ENCODE measurements at regions not wholly inside any gene's neighbourhood (a gene's known extent, or its start where the extent isn't known, plus 50 kb on each side); places are given as distances from the start of the nearest gene placed in this dataset.
"Not testable (repeated sequence)": the region's sequence is repeated elsewhere in the genome, so short reads cannot be mapped to it uniquely, and the experiment has no call there.

GRCh38 chr6:115194981-115195638 is 852.3 kb upstream of the HS3ST5 start:
- no peak for TF ChIP-seq CTCF (IDR thresholded peaks at IDR 0.05; ENCODE audit: unreplicated experiment)
- H3K27ac Mint-ChIP-seq (ENCODE audit: low read depth, unreplicated experiment): no peak overlapping the region
- H3K4me1 Mint-ChIP-seq (ENCODE audit: insufficient read depth, unreplicated experiment): no peaks in the 10 kb centered on the region
- no peak for DNase-seq (ENCODE audit: unreplicated experiment)
- ChIA-PET CTCF (no interaction called here), POLR2A (no interaction called here)
- H3K27me3 Mint-ChIP-seq (ENCODE audit: insufficient read depth, unreplicated experiment): no peaks in the 10 kb centered on the region
- no peaks in the 10 kb centered on the region for H3K36me3 Mint-ChIP-seq (ENCODE audit: insufficient read depth, unreplicated experiment)
- H3K4me3 Mint-ChIP-seq (ENCODE audit: unreplicated experiment): no peak overlapping the region
- no TSS peak for BruUV-seq (replicated peaks)
- intact Hi-C loops (cut with micrococcal nuclease): no loop called here
- H3K9me3 Mint-ChIP-seq (ENCODE audit: unreplicated experiment): peaks cover 15% of the 10 kb centered on the region

GRCh38 chr6:115191989-115192388 is 849.2 kb upstream of the HS3ST5 start:
- no peak for DNase-seq (ENCODE audit: unreplicated experiment)
- CTCF ChIA-PET: no interaction called here
- H3K9me3 Mint-ChIP-seq (ENCODE audit: unreplicated experiment): peaks cover 11% of the 10 kb centered on the region
- intact Hi-C loops (cut with micrococcal nuclease): no loop called here
- H3K27ac Mint-ChIP-seq (ENCODE audit: low read depth, unreplicated experiment): no peak overlapping the region
- H3K27me3 Mint-ChIP-seq (ENCODE audit: insufficient read depth, unreplicated experiment): no peaks in the 10 kb centered on the region
- no peak for TF ChIP-seq CTCF (IDR thresholded peaks at IDR 0.05; ENCODE audit: unreplicated experiment)
- no peak overlapping the region for H3K4me3 Mint-ChIP-seq (ENCODE audit: unreplicated experiment)
- H3K36me3 Mint-ChIP-seq (ENCODE audit: insufficient read depth, unreplicated experiment): no peaks in the 10 kb centered on the region
- POLR2A ChIA-PET: no interaction called here
- no peaks in the 10 kb centered on the region for H3K4me1 Mint-ChIP-seq (ENCODE audit: insufficient read depth, unreplicated experiment)
- BruUV-seq (replicated peaks): no TSS peak

DNA sequence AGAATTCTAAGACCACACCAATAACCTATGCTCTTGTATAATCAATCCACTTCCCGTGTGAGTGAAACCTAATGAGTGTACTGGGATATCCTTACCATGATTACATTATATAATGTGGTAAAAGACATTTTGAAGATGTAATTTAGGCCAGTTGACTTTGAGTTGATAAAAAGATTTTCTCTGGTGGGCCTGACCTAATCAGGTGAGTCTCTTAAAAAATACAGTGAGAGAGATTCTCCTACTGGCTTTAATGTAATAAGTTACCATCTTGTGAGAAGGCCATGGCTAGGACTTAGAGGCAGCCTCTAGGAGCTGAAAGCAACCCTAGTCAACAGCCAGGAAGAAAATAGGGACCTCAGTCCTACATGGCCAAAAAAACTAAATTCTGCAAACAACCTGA is 847.7 kb upstream of the HS3ST5 start:
- Mint-ChIP-seq H3K4me1 (ENCODE audit: insufficient read depth, unreplicated experiment) (no peaks in the 10 kb centered on the region), H3K36me3 (ENCODE audit: insufficient read depth, unreplicated experiment) (no peaks in the 10 kb centered on the region), H3K27me3 (ENCODE audit: insufficient read depth, unreplicated experiment) (no peaks in the 10 kb centered on the region), H3K9me3 (ENCODE audit: unreplicated experiment) (peaks cover 11% of the 10 kb centered on the region), H3K4me3 (ENCODE audit: unreplicated experiment) (no peak overlapping the region), H3K27ac (ENCODE audit: low read depth, unreplicated experiment) (no peak overlapping the region)
- ChIA-PET CTCF (no interaction called here), POLR2A (no interaction called here)
- no peak for DNase-seq (ENCODE audit: unreplicated experiment)
- TF ChIP-seq CTCF (IDR thresholded peaks at IDR 0.05; ENCODE audit: unreplicated experiment): no peak
- BruUV-seq (replicated peaks): no TSS peak
- intact Hi-C loops (cut with micrococcal nuclease): no loop called here

- intact Hi-C loops (cut with micrococcal nuclease); CTCF ChIA-PET; DNase-seq (ENCODE audit: unreplicated experiment); H3K4me1 Mint-ChIP-seq (ENCODE audit: insufficient read depth, unreplicated experiment); POLR2A ChIA-PET; H3K36me3 Mint-ChIP-seq (ENCODE audit: insufficient read depth, unreplicated experiment); H3K9me3 Mint-ChIP-seq (ENCODE audit: unreplicated experiment); BruUV-seq (replicated peaks); H3K27me3 Mint-ChIP-seq (ENCODE audit: insufficient read depth, unreplicated experiment); H3K4me3 Mint-ChIP-seq (ENCODE audit: unreplicated experiment); H3K27ac Mint-ChIP-seq (ENCODE audit: low read depth, unreplicated experiment): not testable (repeated sequence)
These were observed 832.6 kb upstream of the HS3ST5 start for GRCh38 chr6:115175456-115175855.

DNA sequence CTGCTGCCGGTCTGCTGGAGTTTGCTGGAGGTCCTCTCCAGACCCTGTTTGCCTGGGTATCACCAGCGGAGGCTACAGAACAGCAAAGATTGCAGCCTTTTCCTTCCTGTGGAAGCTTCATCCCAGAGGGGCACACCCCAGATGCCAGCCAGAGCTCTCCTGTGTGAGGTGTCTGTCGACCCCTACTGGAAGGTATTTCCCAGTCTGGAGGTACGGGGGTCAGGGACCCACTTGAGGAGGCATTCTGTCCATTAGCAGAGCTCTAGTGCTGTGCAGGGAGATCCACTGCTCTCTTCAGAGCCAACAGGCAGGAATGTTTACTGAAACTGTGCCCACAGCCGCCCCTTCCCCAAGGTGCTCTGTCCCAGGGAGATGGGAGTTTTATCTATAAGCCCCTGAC is 823.1 kb upstream of the HS3ST5 start:
- peaks cover 14% of the 10 kb centered on the region for H3K9me3 Mint-ChIP-seq (ENCODE audit: unreplicated experiment)
- DNase-seq (ENCODE audit: unreplicated experiment); H3K27me3 Mint-ChIP-seq (ENCODE audit: insufficient read depth, unreplicated experiment); intact Hi-C loops (cut with micrococcal nuclease); H3K27ac Mint-ChIP-seq (ENCODE audit: low read depth, unreplicated experiment); H3K4me1 Mint-ChIP-seq (ENCODE audit: insufficient read depth, unreplicated experiment); H3K36me3 Mint-ChIP-seq (ENCODE audit: insufficient read depth, unreplicated experiment); H3K4me3 Mint-ChIP-seq (ENCODE audit: unreplicated experiment); CTCF ChIA-PET; BruUV-seq (replicated peaks); POLR2A ChIA-PET: not testable (repeated sequence)

Data from MCF 10A (cell line).